Loucy (cell line): ENCODE measurements at regions not wholly inside any gene's neighbourhood (a gene's known extent, or its start where the extent isn't known, plus 50 kb on each side); places are given as distances from the start of the nearest gene placed in this dataset.

Experiments used
- H2AFZ ChIP-seq: fragments of 200-600 bp; sonication (generic); 2 replicates; pipeline ENCODE4 v1.6.0; 2016; ENCODE audit warnings: antibody characterized with exemption, mild to moderate bottlenecking, low read length, moderate library complexity
- H3F3A ChIP-seq: fragments of 200-600 bp; 2 replicates; pipeline ENCODE4 v1.6.0; 2016; ENCODE audit warnings: antibody characterized with exemption, low read depth, mild to moderate bottlenecking
- H3K27me3 ChIP-seq: fragments of 200-600 bp; sonication (generic); 2 replicates; pipeline ENCODE4 v1.6.1; 2014; ENCODE audit warnings: low read length, mild to moderate bottlenecking; ENCODE audit not compliant: insufficient read depth, poor library complexity, severe bottlenecking
- H3K36me3 ChIP-seq: fragments of 200-600 bp; sonication (generic); 2 replicates; pipeline ENCODE4 v1.6.1; 2016; ENCODE audit warnings: low read length; ENCODE audit not compliant: insufficient read depth
- H3K4me1 ChIP-seq: fragments of 200-600 bp; sonication (generic); 2 replicates; pipeline ENCODE4 v1.5.1; 2014; ENCODE audit warnings: low read length, mild to moderate bottlenecking; ENCODE audit not compliant: insufficient read depth, poor library complexity, severe bottlenecking
- H3K4me2 ChIP-seq: fragments of 200-600 bp; sonication (generic); 2 replicates; pipeline ENCODE4 v1.6.0; 2014; ENCODE audit warnings: antibody characterized with exemption, low read length, low read depth, mild to moderate bottlenecking; ENCODE audit not compliant: poor library complexity, severe bottlenecking
- H3K4me3 ChIP-seq: fragments of 200-600 bp; sonication (generic); 2 replicates; pipeline ENCODE4 v1.5.1; 2014; ENCODE audit warnings: low read length, mild to moderate bottlenecking, mixed read lengths; ENCODE audit not compliant: poor library complexity, severe bottlenecking
- H3K79me2 ChIP-seq: fragments of 200-600 bp; sonication (generic); 2 replicates; pipeline ENCODE4 v1.6.1; 2014; ENCODE audit warnings: low read length; ENCODE audit not compliant: insufficient read depth
- H3K9ac ChIP-seq: fragments of 200-600 bp; sonication (generic); 2 replicates; pipeline ENCODE4 v1.6.0; 2014; ENCODE audit warnings: mild to moderate bottlenecking, low read depth, low read length, moderate library complexity; ENCODE audit not compliant: poor library complexity, severe bottlenecking
- H3K9me2 ChIP-seq: fragments of 200-600 bp; sonication (generic); replicated peaks from 2 replicates; pipeline ENCODE4 v1.6.1; 2016; ENCODE audit warnings: low read depth, low read length, mixed read lengths
- H3K9me3 ChIP-seq: fragments of 200-600 bp; sonication (generic); 2 replicates; pipeline ENCODE4 v1.6.1; 2014; ENCODE audit warnings: mild to moderate bottlenecking, antibody characterized with exemption, low read length, low read depth; ENCODE audit not compliant: insufficient read depth
- H4K20me1 ChIP-seq: fragments of 200-600 bp; sonication (generic); 2 replicates; pipeline ENCODE4 v1.6.0; 2014; ENCODE audit warnings: antibody characterized with exemption, low read length, mild to moderate bottlenecking; ENCODE audit not compliant: insufficient read depth, poor library complexity, severe bottlenecking
- CTCF ChIP-seq: fragments of 200-600 bp; sonication (generic); conservative IDR thresholded peaks from 2 replicates; pipeline ENCODE4 v1.5.1; 2014; ENCODE audit warnings: mild to moderate bottlenecking, antibody characterized with exemption, low read length
- EZH2phosphoT487 ChIP-seq: fragments of 200-600 bp; IDR thresholded peaks from 2 replicates; pipeline ENCODE4 v1.6.1; 2018; ENCODE audit warnings: antibody characterized with exemption, mild to moderate bottlenecking, moderate library complexity, borderline replicate concordance

DNA sequence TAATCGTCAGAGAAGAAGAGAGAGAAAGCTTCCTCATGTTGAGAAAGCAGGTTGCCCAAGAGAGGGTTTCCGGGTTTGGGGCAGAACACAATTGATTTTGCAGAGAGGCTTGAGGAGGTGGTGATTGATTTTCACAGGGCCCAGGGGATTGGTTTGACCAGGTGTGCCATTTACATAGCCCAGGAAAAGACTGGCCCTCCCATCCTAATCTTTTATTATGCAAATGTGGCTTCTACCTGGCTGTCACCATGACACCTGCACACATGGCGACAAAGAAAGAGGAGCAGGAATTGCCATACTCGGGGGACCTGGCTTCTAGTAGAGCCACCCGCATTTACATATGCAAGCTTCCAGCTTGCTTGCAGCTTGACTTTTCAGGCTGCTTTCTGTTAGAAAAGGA lies 405.3 kb downstream of the PPP4R3C start:
- no peaks in the 10 kb centered on the region for H3K79me2 ChIP-seq
- no peaks in the 10 kb centered on the region for H3K4me1 ChIP-seq
- no peaks in the 10 kb centered on the region for H4K20me1 ChIP-seq
- H3K9ac ChIP-seq, result no peak overlapping the region
- H3K4me3 ChIP-seq, result no peak overlapping the region
- TF ChIP-seq EZH2phosphoT487 (no peak), CTCF (no peak)
- no peak overlapping the region for H3K4me2 ChIP-seq
- no peaks in the 10 kb centered on the region for H3K36me3 ChIP-seq
- H3K9me2 ChIP-seq, result no peaks in the 10 kb centered on the region
- H3K9me3 ChIP-seq, result no peaks in the 10 kb centered on the region
- no peak overlapping the region for H2AFZ ChIP-seq
- no peaks in the 10 kb centered on the region for H3K27me3 ChIP-seq
- H3F3A ChIP-seq, result no peaks in the 10 kb centered on the region

DNA sequence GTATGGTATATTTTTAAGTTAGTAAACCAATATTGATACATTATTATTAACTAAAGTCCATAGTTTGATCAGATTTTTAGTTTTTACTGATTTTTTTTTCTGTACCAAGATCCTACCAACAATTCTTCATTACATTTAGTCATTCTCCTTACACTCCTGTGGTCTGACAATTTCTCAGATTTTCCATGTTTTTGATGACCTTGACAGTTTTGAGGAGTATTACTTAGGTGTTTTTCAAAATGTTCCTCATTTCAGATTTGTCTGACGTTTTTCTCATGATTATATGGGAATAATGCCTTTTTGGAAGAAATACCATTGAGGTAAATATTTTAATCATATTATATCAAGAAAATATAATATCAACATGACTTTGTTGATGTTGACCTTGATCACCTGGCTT lies 423.8 kb downstream of the PPP4R3C start:
- H3K9me2 ChIP-seq, result no peaks in the 10 kb centered on the region
- H3K79me2 ChIP-seq, result no peaks in the 10 kb centered on the region
- no peaks in the 10 kb centered on the region for H3K27me3 ChIP-seq
- no peak overlapping the region for H3K9ac ChIP-seq
- H3K4me3 ChIP-seq, result no peak overlapping the region
- TF ChIP-seq CTCF, result no peak
- no peak for TF ChIP-seq EZH2phosphoT487
- H3F3A ChIP-seq, result no peaks in the 10 kb centered on the region
- no peaks in the 10 kb centered on the region for H3K9me3 ChIP-seq
- H4K20me1 ChIP-seq, result no peaks in the 10 kb centered on the region
- no peaks in the 10 kb centered on the region for H3K4me1 ChIP-seq
- no peaks in the 10 kb centered on the region for H3K36me3 ChIP-seq
- no peak overlapping the region for H3K4me2 ChIP-seq
- H2AFZ ChIP-seq, result no peak overlapping the region

GRCh38 chrX:27008486-27008885 lies 454.7 kb downstream of the PPP4R3C start:
- no peaks in the 10 kb centered on the region for H3K27me3 ChIP-seq
- no peaks in the 10 kb centered on the region for H3K79me2 ChIP-seq
- H4K20me1 ChIP-seq, result no peaks in the 10 kb centered on the region
- H3F3A ChIP-seq, result no peaks in the 10 kb centered on the region
- H3K9ac ChIP-seq, result no peak overlapping the region
- no peak overlapping the region for H3K4me2 ChIP-seq
- H2AFZ ChIP-seq, result no peak overlapping the region
- no peak overlapping the region for H3K4me3 ChIP-seq
- TF ChIP-seq CTCF, result no peak
- TF ChIP-seq EZH2phosphoT487, result no peak
- no peaks in the 10 kb centered on the region for H3K36me3 ChIP-seq
- no peaks in the 10 kb centered on the region for H3K4me1 ChIP-seq
- H3K9me3 ChIP-seq, result no peaks in the 10 kb centered on the region
- no peaks in the 10 kb centered on the region for H3K9me2 ChIP-seq
